ENCODE measurements at regions not wholly inside any gene's neighbourhood (a gene's known extent, or its start where the extent isn't known, plus 50 kb on each side); places are given as distances from the start of the nearest gene placed in this dataset.

- TF ChIP-seq, protein P1, sequence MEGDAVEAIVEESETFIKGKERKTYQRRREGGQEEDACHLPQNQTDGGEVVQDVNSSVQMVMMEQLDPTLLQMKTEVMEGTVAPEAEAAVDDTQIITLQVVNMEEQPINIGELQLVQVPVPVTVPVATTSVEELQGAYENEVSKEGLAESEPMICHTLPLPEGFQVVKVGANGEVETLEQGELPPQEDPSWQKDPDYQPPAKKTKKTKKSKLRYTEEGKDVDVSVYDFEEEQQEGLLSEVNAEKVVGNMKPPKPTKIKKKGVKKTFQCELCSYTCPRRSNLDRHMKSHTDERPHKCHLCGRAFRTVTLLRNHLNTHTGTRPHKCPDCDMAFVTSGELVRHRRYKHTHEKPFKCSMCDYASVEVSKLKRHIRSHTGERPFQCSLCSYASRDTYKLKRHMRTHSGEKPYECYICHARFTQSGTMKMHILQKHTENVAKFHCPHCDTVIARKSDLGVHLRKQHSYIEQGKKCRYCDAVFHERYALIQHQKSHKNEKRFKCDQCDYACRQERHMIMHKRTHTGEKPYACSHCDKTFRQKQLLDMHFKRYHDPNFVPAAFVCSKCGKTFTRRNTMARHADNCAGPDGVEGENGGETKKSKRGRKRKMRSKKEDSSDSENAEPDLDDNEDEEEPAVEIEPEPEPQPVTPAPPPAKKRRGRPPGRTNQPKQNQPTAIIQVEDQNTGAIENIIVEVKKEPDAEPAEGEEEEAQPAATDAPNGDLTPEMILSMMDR (IDR thresholded peaks at IDR 0.05; ENCODE audit: insufficient read depth, low read length): no peak
- TF ChIP-seq, protein P2, sequence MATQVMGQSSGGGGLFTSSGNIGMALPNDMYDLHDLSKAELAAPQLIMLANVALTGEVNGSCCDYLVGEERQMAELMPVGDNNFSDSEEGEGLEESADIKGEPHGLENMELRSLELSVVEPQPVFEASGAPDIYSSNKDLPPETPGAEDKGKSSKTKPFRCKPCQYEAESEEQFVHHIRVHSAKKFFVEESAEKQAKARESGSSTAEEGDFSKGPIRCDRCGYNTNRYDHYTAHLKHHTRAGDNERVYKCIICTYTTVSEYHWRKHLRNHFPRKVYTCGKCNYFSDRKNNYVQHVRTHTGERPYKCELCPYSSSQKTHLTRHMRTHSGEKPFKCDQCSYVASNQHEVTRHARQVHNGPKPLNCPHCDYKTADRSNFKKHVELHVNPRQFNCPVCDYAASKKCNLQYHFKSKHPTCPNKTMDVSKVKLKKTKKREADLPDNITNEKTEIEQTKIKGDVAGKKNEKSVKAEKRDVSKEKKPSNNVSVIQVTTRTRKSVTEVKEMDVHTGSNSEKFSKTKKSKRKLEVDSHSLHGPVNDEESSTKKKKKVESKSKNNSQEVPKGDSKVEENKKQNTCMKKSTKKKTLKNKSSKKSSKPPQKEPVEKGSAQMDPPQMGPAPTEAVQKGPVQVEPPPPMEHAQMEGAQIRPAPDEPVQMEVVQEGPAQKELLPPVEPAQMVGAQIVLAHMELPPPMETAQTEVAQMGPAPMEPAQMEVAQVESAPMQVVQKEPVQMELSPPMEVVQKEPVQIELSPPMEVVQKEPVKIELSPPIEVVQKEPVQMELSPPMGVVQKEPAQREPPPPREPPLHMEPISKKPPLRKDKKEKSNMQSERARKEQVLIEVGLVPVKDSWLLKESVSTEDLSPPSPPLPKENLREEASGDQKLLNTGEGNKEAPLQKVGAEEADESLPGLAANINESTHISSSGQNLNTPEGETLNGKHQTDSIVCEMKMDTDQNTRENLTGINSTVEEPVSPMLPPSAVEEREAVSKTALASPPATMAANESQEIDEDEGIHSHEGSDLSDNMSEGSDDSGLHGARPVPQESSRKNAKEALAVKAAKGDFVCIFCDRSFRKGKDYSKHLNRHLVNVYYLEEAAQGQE (IDR thresholded peaks at IDR 0.05; ENCODE audit: insufficient replicate concordance, low read depth): no peak
- no peak for TF ChIP-seq POLR2AphosphoS5 (IDR thresholded peaks at IDR 0.05; ENCODE audit: low read depth)
- TF ChIP-seq GABPA (IDR thresholded peaks at IDR 0.05; ENCODE audit: low read depth): no peak
- TF ChIP-seq SPI1 (IDR thresholded peaks at IDR 0.05; ENCODE audit: borderline replicate concordance, low read depth): no peak
These were observed 1116.0 kb upstream of the TENM3 start for GRCh38 chr4:181127171-181127570.

All from HL-60 (cell line).